ENCODE measurements at regions not wholly inside any gene's neighbourhood (a gene's known extent, or its start where the extent isn't known, plus 50 kb on each side); places are given as distances from the start of the nearest gene placed in this dataset.

DNA sequence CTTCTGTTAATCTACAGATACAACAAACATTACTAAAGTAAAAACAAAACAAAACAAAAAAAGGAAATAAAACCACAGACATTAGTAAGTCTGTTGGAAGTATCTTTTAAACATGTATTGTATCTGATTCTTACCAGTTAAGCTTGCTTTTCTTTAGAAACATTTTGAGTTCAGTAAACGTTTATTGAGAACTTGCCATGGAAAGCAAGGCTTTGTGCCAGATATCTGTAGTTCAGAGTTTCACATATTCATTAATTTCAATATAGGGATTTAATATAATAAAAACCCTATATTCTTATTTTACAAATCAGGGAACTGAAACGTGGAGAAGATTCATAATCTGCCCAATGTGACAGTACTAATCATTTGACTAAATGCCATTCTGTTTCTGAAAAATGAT lies 1101.0 kb upstream of the GYPC start:
- no peak for TF ChIP-seq MYC (CRISPR knock-in tag; IDR thresholded peaks at IDR 0.05; ENCODE audit: borderline replicate concordance)
- TF ChIP-seq MNT (IDR thresholded peaks at IDR 0.05): no peak
- no peak for TF ChIP-seq HOXA7 (CRISPR knock-in tag; IDR thresholded peaks at IDR 0.05)
- TF ChIP-seq MAZ (IDR thresholded peaks at IDR 0.05; ENCODE audit: borderline replicate concordance, low read depth, low read length): no peak
- no peak for TF ChIP-seq MAZ (CRISPR knock-in tag; IDR thresholded peaks at IDR 0.05; ENCODE audit: low read depth)
- TF ChIP-seq ZNF781 (CRISPR knock-in tag; IDR thresholded peaks at IDR 0.05; ENCODE audit: borderline replicate concordance, not compliant biosample characterization): no peak
- no peak for TF ChIP-seq MAFG (CRISPR knock-in tag; IDR thresholded peaks at IDR 0.05)
- no peak for TF ChIP-seq TCF7L2 (IDR thresholded peaks at IDR 0.05; ENCODE audit: low read depth, low read length)

Measured in HepG2 (cell line).